Head of caudate nucleus (tissue), 42 donors: ENCODE measurements at regions not wholly inside any gene's neighbourhood (a gene's known extent, or its start where the extent isn't known, plus 50 kb on each side); places are given as distances from the start of the nearest gene placed in this dataset.
A peak's percentile ranks its signal among the peaks of the same experiment; 100 is the strongest.
"Not testable (repeated sequence)": the region's sequence is repeated elsewhere in the genome, so short reads cannot be mapped to it uniquely, and the experiment has no call there.

ENCODE experiments used
- DNase-seq, 42 donors: peaks; one replicate each; pipeline versions ENCODE4 v3.0.0 to v3.0.0-alpha.2; 2020 to 2021; ENCODE audit warnings: mixed read lengths in 7 of 42
- intact Hi-C: fragments of 100-400 bp; cut with DNase I; formaldehyde crosslinking; loops from one replicate; pipeline ENCODE4 v1.15.0; 2022

DNA sequence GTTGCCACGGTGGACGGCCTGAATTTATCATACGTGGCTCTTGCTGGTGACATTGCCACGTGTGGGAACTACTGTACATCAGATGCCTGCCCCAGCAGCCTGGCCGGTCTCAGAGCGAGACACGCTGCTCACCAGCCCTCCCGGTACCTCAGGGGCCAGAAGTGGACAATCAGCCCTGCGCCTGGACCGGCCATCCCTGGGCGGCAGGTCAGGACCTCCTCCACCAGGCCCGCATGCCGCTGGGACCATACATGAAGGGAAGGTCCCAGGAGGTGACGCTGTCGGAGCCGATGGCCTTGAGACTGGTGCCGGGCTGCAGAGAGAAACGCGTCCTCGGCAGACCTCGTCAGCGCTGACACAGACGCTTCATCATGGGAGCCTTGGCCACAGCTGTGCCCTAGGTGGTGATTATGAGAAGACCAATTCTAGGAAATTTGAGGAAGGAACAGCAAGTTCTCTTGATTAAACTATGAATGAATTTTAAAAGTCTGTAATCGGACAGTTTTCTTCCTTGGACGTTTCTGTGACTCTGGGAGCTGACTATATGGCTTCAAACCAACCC lies 5456.7 kb upstream of the TPTE start:
- intact Hi-C loops: not testable (repeated sequence)

GRCh38 chr21:5065240-5066211 lies 5455.9 kb upstream of the TPTE start:
- intact Hi-C loops: not testable (repeated sequence)
- peak in 28 of 42 donors; percentile 4 to 74 (median 32) for DNase-seq

More for the DNA sequence above, 5456.7 kb upstream of the TPTE start:
- peak in 1 of 42 donors; percentile 23 for DNase-seq

DNA sequence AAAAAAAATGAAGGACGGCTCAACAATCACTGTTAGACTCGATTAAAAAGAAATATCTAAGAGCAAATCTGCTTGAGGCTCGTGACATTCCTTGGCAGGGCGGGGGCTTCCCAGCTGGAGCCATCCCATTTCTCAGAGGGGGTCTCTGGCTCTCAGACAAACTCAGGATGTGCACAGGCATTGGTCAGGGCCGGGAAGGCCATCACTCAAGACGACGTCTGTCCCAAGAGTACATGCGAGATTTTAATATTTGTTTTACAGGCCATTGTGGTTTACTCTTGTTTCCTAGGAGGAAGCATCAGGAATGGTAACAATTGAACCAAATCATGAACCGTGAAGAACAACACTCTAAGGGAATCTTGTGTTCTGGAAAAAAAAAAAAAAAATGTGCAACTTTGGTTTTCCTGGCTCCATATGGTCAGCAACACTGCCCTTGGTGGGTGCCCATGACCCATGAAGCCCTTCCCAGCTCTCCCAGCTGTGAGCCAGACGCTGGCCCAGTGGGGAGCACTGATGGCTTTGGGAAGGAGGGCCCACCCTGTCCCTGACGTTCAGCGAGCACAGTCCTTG lies 5454.6 kb upstream of the TPTE start:
- DNase-seq: peak in 2 of 42 donors; percentile 5 to 15
- intact Hi-C loops: not testable (repeated sequence)

DNA sequence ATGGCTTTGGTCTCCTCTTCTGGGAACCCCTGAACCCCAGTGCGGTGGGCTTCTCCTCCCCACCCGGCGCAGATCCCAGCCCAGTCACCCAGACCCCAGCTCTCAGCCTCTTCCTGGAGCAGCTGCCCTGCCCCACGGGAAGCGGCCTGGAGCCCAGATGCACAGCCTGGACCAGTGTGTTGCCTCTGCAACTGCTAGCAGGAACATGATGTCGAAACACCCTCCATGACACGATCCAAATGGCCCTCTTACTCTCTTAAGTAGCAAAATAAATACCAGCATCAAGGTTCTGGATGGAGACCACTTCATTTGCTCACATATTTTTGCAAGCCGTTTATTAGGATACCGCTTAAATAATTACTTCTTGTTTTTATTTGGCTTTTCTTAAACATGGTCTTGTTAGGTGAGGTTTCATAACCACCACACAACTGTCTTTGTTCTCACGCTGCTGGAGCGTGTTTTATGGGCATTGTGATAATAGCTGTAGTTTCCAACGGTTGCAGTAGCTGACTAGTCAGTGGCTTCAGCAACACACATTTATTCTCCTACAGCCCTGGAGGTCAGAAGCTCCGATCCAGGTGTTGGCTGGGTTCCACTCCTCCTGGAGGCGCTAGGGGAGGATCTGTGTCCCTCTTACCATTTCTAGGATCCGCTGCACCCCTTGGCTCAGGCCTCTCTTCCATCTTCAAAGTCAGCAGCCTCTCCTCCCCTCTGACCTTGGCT lies 5453.9 kb upstream of the TPTE start:
- DNase-seq: peak in 3 of 42 donors; percentile 1 to 16 (median 4)

GRCh38 chr21:5068649-5069048 lies 5452.7 kb upstream of the TPTE start:
- intact Hi-C loops: not testable (repeated sequence)

More for the DNA sequence above, 5453.9 kb upstream of the TPTE start:
- intact Hi-C loops: not testable (repeated sequence)

GRCh38 chr21:5071180-5071579 lies 5450.2 kb upstream of the TPTE start:
- DNase-seq, intact Hi-C loops: not testable (repeated sequence)

More at GRCh38 chr21:5068649-5069048, 5452.7 kb upstream of the TPTE start:
- DNase-seq: not testable (repeated sequence)

- intact Hi-C loops, DNase-seq: not testable (repeated sequence)
These were observed 5444.5 kb upstream of the TPTE start for GRCh38 chr21:5076854-5077253.

DNA sequence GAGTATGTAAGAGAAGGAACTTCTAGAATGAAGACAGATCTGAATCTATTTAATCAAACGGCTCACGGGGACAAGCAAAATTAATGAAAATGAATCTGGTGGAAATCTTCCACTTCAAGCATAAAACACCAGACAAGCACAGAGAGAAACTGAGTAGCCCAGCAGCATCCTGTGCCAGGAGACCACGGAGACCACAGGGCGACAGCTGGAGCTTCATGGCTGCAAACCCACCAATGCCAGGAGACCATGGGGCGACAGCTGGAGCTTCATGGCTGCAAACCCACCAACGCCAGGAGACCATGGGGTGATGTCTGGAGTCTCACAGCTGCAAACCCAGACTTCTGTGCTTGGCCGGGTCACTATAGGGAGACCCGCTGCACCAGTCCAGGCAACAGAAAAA lies 5442.0 kb upstream of the TPTE start:
- intact Hi-C loops, DNase-seq: not testable (repeated sequence)

DNA sequence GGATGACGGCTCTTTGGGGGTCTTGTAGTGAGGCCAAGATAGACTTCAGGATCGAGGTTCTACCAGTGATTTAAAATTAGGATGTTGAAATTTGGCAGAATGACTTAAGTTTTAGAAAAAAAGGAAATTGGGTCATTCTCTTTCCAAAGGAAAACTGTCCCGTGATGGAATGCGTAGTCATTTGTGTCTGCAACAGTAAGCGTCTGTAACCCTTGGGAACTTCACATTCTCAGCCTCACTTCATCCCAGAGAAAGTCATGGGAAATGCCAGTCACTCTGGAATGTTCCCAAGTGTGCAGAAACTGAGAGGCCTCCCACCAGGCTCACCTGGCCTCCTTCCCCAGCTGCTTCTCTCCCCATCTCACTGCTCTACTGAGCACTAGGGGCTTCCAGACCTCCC lies 5441.4 kb upstream of the TPTE start:
- intact Hi-C loops, DNase-seq: not testable (repeated sequence)

- intact Hi-C loops: not testable (repeated sequence)
These were observed 5437.1 kb upstream of the TPTE start for GRCh38 chr21:5084246-5084645.

DNA sequence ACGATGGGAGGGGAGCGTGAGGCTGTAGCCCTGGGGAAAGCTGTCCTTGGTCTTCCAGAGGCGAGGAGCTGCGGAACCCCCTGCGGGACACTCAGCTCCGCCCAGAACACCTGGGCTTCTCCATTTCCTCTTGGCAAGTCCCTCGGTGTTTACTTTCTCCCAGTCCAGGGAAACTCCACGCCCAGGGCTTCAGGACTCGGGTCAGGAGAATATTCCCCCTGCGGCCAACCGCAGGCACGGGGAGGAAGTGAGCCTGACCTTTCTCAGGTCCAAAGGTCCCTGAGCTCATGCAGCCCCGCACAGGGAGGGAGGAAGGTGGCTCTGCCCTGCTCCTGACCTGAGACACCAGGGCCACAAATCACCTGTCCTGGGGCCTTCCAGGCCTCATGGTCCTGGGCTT lies 5435.9 kb upstream of the TPTE start:
- intact Hi-C loops, DNase-seq: not testable (repeated sequence)

More at GRCh38 chr21:5084246-5084645, 5437.1 kb upstream of the TPTE start:
- not testable (repeated sequence) for DNase-seq

DNA sequence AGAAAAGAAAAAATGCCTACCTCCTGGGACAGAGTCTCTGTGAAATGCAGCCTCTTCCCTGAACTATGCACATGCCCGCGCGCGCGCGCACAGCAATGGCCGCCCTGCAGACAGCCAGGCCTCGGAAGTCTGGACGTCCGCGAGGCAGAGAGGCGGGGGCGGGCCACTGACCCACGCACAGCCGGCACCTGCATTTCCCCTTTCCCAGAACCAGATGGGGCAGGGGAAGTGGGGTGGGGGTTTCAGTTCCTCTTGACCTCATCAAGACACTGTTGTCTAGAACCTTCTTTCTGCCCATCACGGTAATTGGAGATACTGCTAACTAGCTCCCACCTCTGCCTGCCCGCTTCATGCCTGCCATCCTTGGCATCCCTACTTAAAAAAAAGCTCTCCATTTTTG lies 5435.0 kb upstream of the TPTE start:
- peak in 11 of 42 donors; percentile 15 to 43 (median 32) for DNase-seq
- intact Hi-C loops: not testable (repeated sequence)

DNA sequence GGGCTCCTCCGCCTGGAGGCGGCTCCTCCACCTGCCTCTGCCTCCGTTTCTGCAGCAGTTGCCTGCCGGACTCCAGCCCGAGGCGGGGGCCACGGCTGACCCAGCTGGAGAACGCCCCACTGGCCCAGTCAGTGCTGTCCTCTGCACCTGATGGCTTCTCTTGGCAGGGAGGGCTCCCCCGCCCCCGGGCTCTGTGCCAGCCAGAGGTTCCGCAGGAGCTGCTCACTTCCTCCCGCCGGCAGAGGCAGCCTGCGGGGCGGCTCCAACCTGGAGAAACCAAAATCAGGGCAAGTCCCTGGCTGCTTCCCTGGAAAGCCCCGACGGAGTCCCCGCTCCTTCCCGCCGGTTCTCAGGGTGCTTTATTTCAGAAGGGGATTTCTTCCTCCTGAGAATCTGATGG lies 5432.6 kb upstream of the TPTE start:
- intact Hi-C loops, DNase-seq: not testable (repeated sequence)

- intact Hi-C loops: not testable (repeated sequence)
These were observed 5431.8 kb upstream of the TPTE start for GRCh38 chr21:5089399-5090089.

GRCh38 chr21:5090132-5091079 lies 5431.0 kb upstream of the TPTE start:
- intact Hi-C loops: not testable (repeated sequence)
- peak in 2 of 42 donors; percentile 2 to 4 for DNase-seq

More at GRCh38 chr21:5089399-5090089, 5431.8 kb upstream of the TPTE start:
- DNase-seq: peak in 2 of 42 donors; percentile 10 to 36

DNA sequence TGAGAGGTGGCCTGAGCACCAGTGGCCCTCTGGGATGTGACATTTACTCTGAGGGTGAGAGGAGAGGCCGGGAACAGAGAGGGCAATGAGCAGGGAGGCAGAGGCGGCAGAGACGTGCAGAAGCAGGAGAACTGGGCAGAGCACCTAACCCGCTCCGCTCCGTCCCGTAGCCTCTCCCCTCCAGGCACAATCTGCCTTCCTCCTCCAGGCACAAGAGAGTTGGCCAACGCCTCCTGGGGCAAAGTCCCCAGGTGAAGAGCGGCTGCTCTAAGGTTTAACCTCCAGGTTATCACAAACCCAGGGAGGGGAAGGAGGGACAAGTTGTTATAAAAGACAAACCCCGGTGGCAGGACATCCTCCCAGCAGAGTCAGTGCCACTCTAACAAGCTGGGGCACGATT lies 5430.1 kb upstream of the TPTE start:
- intact Hi-C loops, DNase-seq: not testable (repeated sequence)

GRCh38 chr21:5095628-5096027 lies 5425.8 kb upstream of the TPTE start:
- peak in 16 of 42 donors; percentile 6 to 52 (median 40) for DNase-seq
- intact Hi-C loops: not testable (repeated sequence)
